NCI-H2107 (cell line): ENCODE measurements at regions not wholly inside any gene's neighbourhood (a gene's known extent, or its start where the extent isn't known, plus 50 kb on each side); places are given as distances from the start of the nearest gene placed in this dataset.
"Not testable (repeated sequence)": the region's sequence is repeated elsewhere in the genome, so short reads cannot be mapped to it uniquely, and the experiment has no call there.

ENCODE experiments used
- DNase-seq: peaks from one replicate; lab custom pipeline; 2025; lab: John Stamatoyannopoulos, UW

GRCh38 chr22:22372086-22372485, 127.5 kb downstream of the VPREB1 start:
- no peak for DNase-seq

- DNase-seq, result no peak
These were observed 129.6 kb downstream of the VPREB1 start for GRCh38 chr22:22374163-22374562.

- DNase-seq, result no peak
These were observed 130.0 kb downstream of the VPREB1 start for GRCh38 chr22:22374579-22374978.

- DNase-seq, result no peak
These were observed 131.2 kb downstream of the VPREB1 start for GRCh38 chr22:22375576-22376351.

GRCh38 chr22:22376352-22376706, 131.7 kb downstream of the VPREB1 start:
- DNase-seq, result no peak

- DNase-seq, result not testable (repeated sequence)
These were observed 131.7 kb downstream of the ZNF280B start for GRCh38 chr22:22376884-22377283.

GRCh38 chr22:22377335-22377734, 131.2 kb downstream of the ZNF280B start:
- DNase-seq, result no peak

- DNase-seq, result no peak
These were observed 129.8 kb downstream of the ZNF280B start for GRCh38 chr22:22378446-22379415.

- DNase-seq, result no peak
These were observed 128.2 kb downstream of the ZNF280B start for GRCh38 chr22:22380098-22381030.

- DNase-seq, result not testable (repeated sequence)
These were observed 127.2 kb downstream of the ZNF280B start for GRCh38 chr22:22381292-22381691.

GRCh38 chr22:22384267-22384666, 124.3 kb downstream of the ZNF280B start:
- DNase-seq, result no peak

- DNase-seq, result no peak
These were observed 123.8 kb downstream of the ZNF280B start for GRCh38 chr22:22384668-22385244.

GRCh38 chr22:22386602-22387385, 121.7 kb downstream of the ZNF280B start:
- DNase-seq, result no peak

- DNase-seq, result no peak
These were observed 121.2 kb downstream of the ZNF280B start for GRCh38 chr22:22387386-22387736.

GRCh38 chr22:22388090-22388489, 120.5 kb downstream of the ZNF280B start:
- no peak for DNase-seq

- no peak for DNase-seq
These were observed 120.0 kb downstream of the ZNF280B start for GRCh38 chr22:22388494-22388893.

- DNase-seq, result no peak
These were observed 119.1 kb downstream of the ZNF280B start for GRCh38 chr22:22389467-22389866.

GRCh38 chr22:22390989-22391388, 117.6 kb downstream of the ZNF280B start:
- DNase-seq, result no peak

- DNase-seq, result no peak
These were observed 117.0 kb downstream of the ZNF280B start for GRCh38 chr22:22391543-22391942.

- DNase-seq, result no peak
These were observed 116.4 kb downstream of the ZNF280B start for GRCh38 chr22:22392131-22392530.

- no peak for DNase-seq
These were observed 114.0 kb downstream of the ZNF280B start for GRCh38 chr22:22394591-22394990.
